ENCODE measurements at regions not wholly inside any gene's neighbourhood (a gene's known extent, or its start where the extent isn't known, plus 50 kb on each side); places are given as distances from the start of the nearest gene placed in this dataset.

GRCh38 chr4:57425610-57426009 lies 315.4 kb upstream of the IGFBP7 start:
- H3K27ac ChIP-seq, result no peak overlapping the region
- H3K36me3 ChIP-seq, result no peaks in the 10 kb centered on the region
- no peaks in the 10 kb centered on the region for H3K4me1 ChIP-seq
- H3K27me3 ChIP-seq, result peaks cover 0 to 4% of the 10 kb centered on the region in 2 donors
- no peaks in the 10 kb centered on the region for H3K9me3 ChIP-seq
- no peak for TF ChIP-seq CTCF (IDR thresholded peaks at IDR 0.05)
- TF ChIP-seq POLR2AphosphoS5 (IDR thresholded peaks at IDR 0.05), result no peak
- TF ChIP-seq POLR2A (IDR thresholded peaks at IDR 0.05), result no peak
- no peak for DNase-seq (ENCODE audit: low spot score in 2 of 2)
- intact Hi-C loops (cut with DNase I; ENCODE audit: low total_unique reads), result no loop called here
- H3K4me3 ChIP-seq, result no peak overlapping the region

GRCh38 chr4:57424232-57424897 lies 314.2 kb upstream of the IGFBP7 start:
- Histone ChIP-seq H3K27me3 (no peaks in the 10 kb centered on the region), H3K27ac (no peak overlapping the region), H3K4me3 (no peak overlapping the region), H3K36me3 (no peaks in the 10 kb centered on the region), H3K4me1 (no peaks in the 10 kb centered on the region), H3K9me3 (no peaks in the 10 kb centered on the region)
- intact Hi-C loops (cut with DNase I; ENCODE audit: low total_unique reads), result no loop called here
- DNase-seq (ENCODE audit: low spot score in 2 of 2), result no peak
- TF ChIP-seq POLR2A (IDR thresholded peaks at IDR 0.05), result no peak

- H3K9me3 ChIP-seq, result no peaks in the 10 kb centered on the region
- no peaks in the 10 kb centered on the region for H3K36me3 ChIP-seq
- no peaks in the 10 kb centered on the region for H3K4me1 ChIP-seq
- TF ChIP-seq POLR2AphosphoS5 (IDR thresholded peaks at IDR 0.05) (no peak), POLR2A (IDR thresholded peaks at IDR 0.05) (no peak), CTCF (IDR thresholded peaks at IDR 0.05) (no peak)
- no peak overlapping the region for H3K27ac ChIP-seq
- no peak for DNase-seq (ENCODE audit: low spot score in 2 of 2)
- no peak overlapping the region for H3K4me3 ChIP-seq
- intact Hi-C loops (cut with DNase I; ENCODE audit: low total_unique reads), result no loop called here
- H3K27me3 ChIP-seq, result no peaks in the 10 kb centered on the region
These were observed 307.9 kb upstream of the IGFBP7 start for GRCh38 chr4:57418133-57418532.

GRCh38 chr4:57412259-57413054 lies 302.3 kb upstream of the IGFBP7 start:
- intact Hi-C loops (cut with DNase I; ENCODE audit: low total_unique reads), result no loop called here
- no peaks in the 10 kb centered on the region for H3K36me3 ChIP-seq
- TF ChIP-seq POLR2AphosphoS5 (IDR thresholded peaks at IDR 0.05) (no peak), CTCF (IDR thresholded peaks at IDR 0.05) (no peak), POLR2A (IDR thresholded peaks at IDR 0.05) (no peak)
- H3K27me3 ChIP-seq, result no peaks in the 10 kb centered on the region
- DNase-seq (ENCODE audit: low spot score in 2 of 2), result no peak
- H3K4me3 ChIP-seq, result no peak overlapping the region
- no peaks in the 10 kb centered on the region for H3K4me1 ChIP-seq
- no peak overlapping the region for H3K27ac ChIP-seq
- H3K9me3 ChIP-seq, result no peaks in the 10 kb centered on the region

GRCh38 chr4:57410331-57411052 lies 300.3 kb upstream of the IGFBP7 start:
- no peak for TF ChIP-seq POLR2A (IDR thresholded peaks at IDR 0.05)
- intact Hi-C loops (cut with DNase I; ENCODE audit: low total_unique reads), result no loop called here
- Histone ChIP-seq H3K36me3 (no peaks in the 10 kb centered on the region), H3K27ac (no peak overlapping the region), H3K27me3 (no peaks in the 10 kb centered on the region), H3K4me1 (no peaks in the 10 kb centered on the region), H3K9me3 (no peaks in the 10 kb centered on the region), H3K4me3 (no peak overlapping the region)
- DNase-seq (ENCODE audit: low spot score in 2 of 2), result no peak

GRCh38 chr4:57405359-57405758 lies 295.2 kb upstream of the IGFBP7 start:
- intact Hi-C loops (cut with DNase I; ENCODE audit: low total_unique reads), result no loop called here

More at GRCh38 chr4:57405359-57405758, 295.2 kb upstream of the IGFBP7 start:
- no peak for TF ChIP-seq POLR2AphosphoS5 (IDR thresholded peaks at IDR 0.05)
- TF ChIP-seq CTCF (IDR thresholded peaks at IDR 0.05), result no peak
- TF ChIP-seq POLR2A (IDR thresholded peaks at IDR 0.05), result no peak
- Histone ChIP-seq H3K4me1 (no peaks in the 10 kb centered on the region), H3K27me3 (no peaks in the 10 kb centered on the region), H3K36me3 (no peaks in the 10 kb centered on the region), H3K27ac (no peak overlapping the region), H3K9me3 (no peaks in the 10 kb centered on the region), H3K4me3 (no peak overlapping the region)
- no peak for DNase-seq (ENCODE audit: low spot score in 2 of 2)
